Brain microvascular endothelial cell (primary cell): ENCODE measurements at regions not wholly inside any gene's neighbourhood (a gene's known extent, or its start where the extent isn't known, plus 50 kb on each side); places are given as distances from the start of the nearest gene placed in this dataset.

Experiments
- DNase-seq: peaks from one replicate; pipeline ENCODE4 v3.0.0-alpha.2; 2020
- H3K27ac ChIP-seq: fragments of 250-450 bp; sonication (Bioruptor Pico); 2 replicates; pipeline ENCODE4 v1.5.1; 2020; ENCODE audit warnings: mild to moderate bottlenecking, moderate library complexity
- H3K27me3 ChIP-seq: fragments of 250-450 bp; sonication (Bioruptor Pico); replicated peaks from 2 replicates; pipeline ENCODE4 v1.5.1; 2020; ENCODE audit warnings: mild to moderate bottlenecking
- H3K36me3 ChIP-seq: fragments of 250-450 bp; sonication (Bioruptor Pico); replicated peaks from 2 replicates; pipeline ENCODE4 v1.5.1; 2020; ENCODE audit warnings: mild to moderate bottlenecking
- H3K4me3 ChIP-seq: 2 replicates; pipeline ENCODE4 v1.5.1; 2011; ENCODE audit warnings: low read depth, mild to moderate bottlenecking, control low read depth, low read length, moderate library complexity
- in situ Hi-C: cut with HindIII; loops from 2 replicates; pipeline ENCODE4 v1.10.0; 2017; ENCODE audit warnings: low sequenced_read_pairs, low pct_ligation_motif_present
- TF ChIP-seq, protein P1 (sequence below): IDR thresholded peaks from 2 replicates; pipeline ENCODE4 v1.5.1; 2011; ENCODE audit warnings: low read depth, mild to moderate bottlenecking, moderate library complexity, low read length, control low read depth, inconsistent platforms; ENCODE audit errors: missing control alignments

DNA sequence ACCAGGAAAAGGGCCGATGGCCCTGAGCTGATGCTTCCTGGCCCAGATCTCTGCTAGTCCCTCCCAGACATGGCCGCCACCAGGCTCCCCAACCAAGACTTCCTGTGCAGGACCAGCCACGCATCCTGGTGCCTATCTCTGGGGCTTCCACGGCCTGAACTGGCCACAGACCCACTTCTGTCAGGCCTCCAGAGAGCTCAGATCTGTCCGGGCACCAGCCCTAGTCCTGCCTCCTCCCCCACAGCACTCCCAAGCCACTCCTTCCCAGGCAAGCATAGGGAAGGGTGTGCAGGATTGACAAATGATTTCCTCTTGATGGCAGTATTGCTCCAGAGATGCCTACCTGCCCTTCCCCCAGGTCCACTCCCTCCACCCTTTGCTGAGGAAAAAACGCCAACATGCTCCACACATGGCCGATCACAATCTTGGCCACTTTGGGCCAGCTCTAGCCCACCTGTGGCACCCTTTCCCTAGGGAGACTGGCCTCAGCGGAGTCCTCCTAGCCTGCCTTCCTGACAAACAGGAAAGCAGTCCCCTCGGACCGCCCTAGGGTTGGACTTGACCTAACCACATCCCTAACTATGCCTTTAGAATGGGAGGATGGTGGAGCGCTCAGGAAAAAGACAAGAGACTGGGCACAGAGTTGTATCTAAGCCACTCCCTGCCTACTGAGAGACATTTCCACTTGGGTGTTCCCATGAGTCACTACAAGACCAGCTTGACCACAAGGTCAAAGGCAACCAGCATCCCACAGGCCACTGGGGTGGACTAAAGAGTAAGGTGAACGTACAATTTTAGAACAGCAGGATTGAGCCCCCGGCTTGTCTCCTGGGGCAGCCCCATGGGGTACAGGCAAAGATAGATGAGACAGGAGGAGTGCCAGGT lies 277.5 kb upstream of the AGTR2 start:
- H3K27ac ChIP-seq, result no peak overlapping the region
- in situ Hi-C loops, result no loop called here
- peak; percentile 28 for DNase-seq

DNA sequence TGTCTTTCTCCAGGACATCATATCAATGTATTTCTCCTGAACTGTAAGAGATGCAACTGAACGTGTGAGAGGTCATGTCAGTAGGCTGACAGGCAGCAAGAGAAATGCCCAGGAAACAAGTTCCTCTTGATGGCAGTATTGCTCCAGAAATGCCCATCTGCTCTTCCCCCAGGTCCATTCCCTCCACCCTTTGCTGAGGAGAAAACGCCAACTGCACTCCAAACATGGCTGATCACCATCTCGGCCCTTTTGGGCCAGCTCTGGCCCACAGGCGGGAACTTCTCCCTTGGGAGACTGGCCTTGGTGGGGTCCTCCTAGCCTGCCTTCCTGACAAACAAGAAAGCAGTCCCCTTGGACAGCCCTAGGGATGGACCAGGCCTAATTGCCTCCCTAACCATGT lies 276.5 kb upstream of the AGTR2 start:
- peak; percentile 13 for DNase-seq
- TF ChIP-seq, protein P1, sequence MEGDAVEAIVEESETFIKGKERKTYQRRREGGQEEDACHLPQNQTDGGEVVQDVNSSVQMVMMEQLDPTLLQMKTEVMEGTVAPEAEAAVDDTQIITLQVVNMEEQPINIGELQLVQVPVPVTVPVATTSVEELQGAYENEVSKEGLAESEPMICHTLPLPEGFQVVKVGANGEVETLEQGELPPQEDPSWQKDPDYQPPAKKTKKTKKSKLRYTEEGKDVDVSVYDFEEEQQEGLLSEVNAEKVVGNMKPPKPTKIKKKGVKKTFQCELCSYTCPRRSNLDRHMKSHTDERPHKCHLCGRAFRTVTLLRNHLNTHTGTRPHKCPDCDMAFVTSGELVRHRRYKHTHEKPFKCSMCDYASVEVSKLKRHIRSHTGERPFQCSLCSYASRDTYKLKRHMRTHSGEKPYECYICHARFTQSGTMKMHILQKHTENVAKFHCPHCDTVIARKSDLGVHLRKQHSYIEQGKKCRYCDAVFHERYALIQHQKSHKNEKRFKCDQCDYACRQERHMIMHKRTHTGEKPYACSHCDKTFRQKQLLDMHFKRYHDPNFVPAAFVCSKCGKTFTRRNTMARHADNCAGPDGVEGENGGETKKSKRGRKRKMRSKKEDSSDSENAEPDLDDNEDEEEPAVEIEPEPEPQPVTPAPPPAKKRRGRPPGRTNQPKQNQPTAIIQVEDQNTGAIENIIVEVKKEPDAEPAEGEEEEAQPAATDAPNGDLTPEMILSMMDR, result peak; percentile 44
- in situ Hi-C loops, result no loop called here
- no peak overlapping the region for H3K27ac ChIP-seq
- no peaks in the 10 kb centered on the region for H3K36me3 ChIP-seq
- H3K4me3 ChIP-seq, result no peak overlapping the region
- H3K27me3 ChIP-seq, result no peaks in the 10 kb centered on the region

More for the DNA sequence above, 277.5 kb upstream of the AGTR2 start:
- Histone ChIP-seq H3K27me3 (no peaks in the 10 kb centered on the region), H3K36me3 (no peaks in the 10 kb centered on the region), H3K4me3 (no peak overlapping the region)
- TF ChIP-seq, protein P1, result peak; percentile 12

DNA sequence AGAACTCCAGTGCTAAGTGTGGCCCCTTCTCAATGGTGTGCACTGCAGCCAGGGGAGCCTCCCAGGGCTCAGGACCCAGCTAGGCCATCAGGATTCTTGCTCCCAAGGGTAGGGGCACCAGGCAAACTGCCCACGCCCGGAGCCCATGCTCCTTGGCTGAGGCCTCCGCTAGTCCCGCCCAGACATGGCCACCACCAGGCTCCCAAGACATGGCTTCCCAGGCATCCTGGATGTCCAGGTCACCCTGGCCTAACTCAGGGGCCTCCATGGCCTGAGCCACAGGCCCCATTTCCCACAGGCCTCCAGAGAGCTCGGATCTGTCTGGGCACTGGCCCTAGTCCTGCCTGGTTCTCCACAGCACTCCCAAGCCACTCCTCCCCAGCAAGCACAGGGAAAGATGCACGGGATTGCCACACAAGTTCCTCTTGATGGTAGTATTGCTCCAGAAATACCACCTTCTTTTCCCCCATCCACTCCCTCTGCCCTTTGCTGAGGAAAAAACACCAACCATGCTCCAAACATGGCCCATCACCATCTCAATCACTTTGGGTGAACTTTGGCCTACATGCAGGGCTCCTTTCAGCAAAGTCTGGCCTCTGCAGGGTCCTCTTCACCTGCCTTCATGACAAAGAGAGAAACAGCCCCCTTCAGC lies 274.7 kb upstream of the AGTR2 start:
- Histone ChIP-seq H3K27me3 (no peaks in the 10 kb centered on the region), H3K27ac (no peak overlapping the region), H3K4me3 (no peak overlapping the region), H3K36me3 (no peaks in the 10 kb centered on the region)
- DNase-seq, result no peak
- TF ChIP-seq, protein P1, result no peak
- in situ Hi-C loops, result no loop called here

DNA sequence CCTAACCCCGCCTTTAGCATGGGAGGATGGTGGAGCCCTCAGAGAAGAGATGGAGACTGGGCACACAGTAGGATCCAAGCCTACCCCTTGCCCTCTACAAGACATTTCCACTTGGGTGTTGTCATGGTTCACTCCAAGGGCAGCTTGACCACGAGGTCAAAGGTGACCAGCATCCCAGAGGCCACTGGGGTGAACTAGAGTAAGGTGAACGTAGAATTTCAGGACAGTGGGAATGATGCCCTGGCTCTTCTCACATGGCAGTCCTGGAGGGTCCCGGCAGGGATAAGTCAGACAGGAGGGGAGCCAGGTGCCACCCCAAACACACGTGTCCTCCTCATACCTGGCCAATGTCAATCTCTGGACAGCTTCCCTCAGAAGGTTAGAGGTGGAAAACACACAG lies 274.2 kb upstream of the AGTR2 start:
- no peaks in the 10 kb centered on the region for H3K36me3 ChIP-seq
- TF ChIP-seq, protein P1, result no peak
- H3K27ac ChIP-seq, result no peak overlapping the region
- in situ Hi-C loops, result no loop called here
- DNase-seq, result no peak
- H3K4me3 ChIP-seq, result no peak overlapping the region
- H3K27me3 ChIP-seq, result no peaks in the 10 kb centered on the region

DNA sequence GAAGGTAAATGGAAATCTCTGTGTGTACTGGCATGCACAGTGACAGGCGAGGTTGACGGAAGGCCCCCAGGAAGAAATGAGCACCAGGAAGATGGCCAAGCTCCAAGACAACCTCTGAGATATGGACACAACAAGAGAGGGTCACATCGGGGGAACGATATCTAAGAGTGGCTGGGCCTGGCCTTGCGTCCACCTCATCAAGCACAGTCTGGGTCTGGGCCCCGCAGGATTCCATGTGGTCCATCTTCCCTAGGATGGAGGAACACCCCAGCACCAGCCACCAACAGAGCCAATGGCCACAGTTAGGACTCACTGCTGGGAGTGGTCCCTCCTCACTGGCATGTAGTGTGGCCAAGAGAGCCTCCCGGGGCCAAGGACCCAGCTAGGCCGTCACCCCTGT lies 272.6 kb upstream of the AGTR2 start:
- no peak for DNase-seq
- no peaks in the 10 kb centered on the region for H3K36me3 ChIP-seq
- H3K27ac ChIP-seq, result no peak overlapping the region
- no peak overlapping the region for H3K4me3 ChIP-seq
- in situ Hi-C loops, result no loop called here
- no peaks in the 10 kb centered on the region for H3K27me3 ChIP-seq
- TF ChIP-seq, protein P1, result no peak
